Transverse colon (tissue), 3 donors: ENCODE measurements at regions not wholly inside any gene's neighbourhood (a gene's known extent, or its start where the extent isn't known, plus 50 kb on each side); places are given as distances from the start of the nearest gene placed in this dataset.

Experiments used
- POLR2A ChIP-seq: fragments of 450-650 bp; IDR thresholded peaks from one replicate; pipeline ENCODE4 v1.6.1; 2016; ENCODE audit warnings: antibody characterized with exemption, mild to moderate bottlenecking, moderate library complexity
- TF ChIP-seq, protein P1 (sequence below), 5 experiments: fragments of 200-600 bp in 3 of 5; fragments of 450-650 bp in 2 of 5; sonication (generic) in 3 of 5; IDR thresholded peaks; 1 replicate in 2 of 5; 2 replicates in 3 of 5; pipeline ENCODE4 v1.5.1; 2016 to 2017; ENCODE audit warnings: antibody characterized with exemption in 5 of 5, inconsistent platforms in 3 of 5, mild to moderate bottlenecking in 2 of 5, moderate library complexity in 1 of 5

DNA sequence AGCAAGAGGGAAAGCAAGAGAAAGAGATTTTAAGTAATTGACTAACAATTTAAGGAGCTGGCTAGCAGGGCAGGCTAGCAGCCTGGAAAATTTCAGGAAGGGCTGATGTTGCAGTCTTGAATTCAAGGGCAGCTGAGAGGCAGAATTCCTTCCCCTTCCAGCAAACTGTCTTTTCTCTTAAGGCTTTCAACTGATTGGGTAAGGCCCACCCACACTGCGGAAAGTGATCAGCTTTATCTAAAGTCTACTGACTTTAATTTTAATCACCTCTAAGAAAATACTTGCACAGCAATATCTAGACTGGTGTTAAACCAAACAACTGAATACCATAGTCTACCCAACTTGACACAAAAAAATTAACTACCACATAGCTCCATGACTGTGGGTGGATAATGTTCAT lies 303.9 kb downstream of the FZD1 start:
- TF ChIP-seq POLR2A = no peak
- TF ChIP-seq, protein P1, sequence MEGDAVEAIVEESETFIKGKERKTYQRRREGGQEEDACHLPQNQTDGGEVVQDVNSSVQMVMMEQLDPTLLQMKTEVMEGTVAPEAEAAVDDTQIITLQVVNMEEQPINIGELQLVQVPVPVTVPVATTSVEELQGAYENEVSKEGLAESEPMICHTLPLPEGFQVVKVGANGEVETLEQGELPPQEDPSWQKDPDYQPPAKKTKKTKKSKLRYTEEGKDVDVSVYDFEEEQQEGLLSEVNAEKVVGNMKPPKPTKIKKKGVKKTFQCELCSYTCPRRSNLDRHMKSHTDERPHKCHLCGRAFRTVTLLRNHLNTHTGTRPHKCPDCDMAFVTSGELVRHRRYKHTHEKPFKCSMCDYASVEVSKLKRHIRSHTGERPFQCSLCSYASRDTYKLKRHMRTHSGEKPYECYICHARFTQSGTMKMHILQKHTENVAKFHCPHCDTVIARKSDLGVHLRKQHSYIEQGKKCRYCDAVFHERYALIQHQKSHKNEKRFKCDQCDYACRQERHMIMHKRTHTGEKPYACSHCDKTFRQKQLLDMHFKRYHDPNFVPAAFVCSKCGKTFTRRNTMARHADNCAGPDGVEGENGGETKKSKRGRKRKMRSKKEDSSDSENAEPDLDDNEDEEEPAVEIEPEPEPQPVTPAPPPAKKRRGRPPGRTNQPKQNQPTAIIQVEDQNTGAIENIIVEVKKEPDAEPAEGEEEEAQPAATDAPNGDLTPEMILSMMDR (IDR thresholded peaks at IDR 0.05) = no peak
